ENCODE measurements at regions not wholly inside any gene's neighbourhood (a gene's known extent, or its start where the extent isn't known, plus 50 kb on each side); places are given as distances from the start of the nearest gene placed in this dataset.
"Not testable (repeated sequence)": the region's sequence is repeated elsewhere in the genome, so short reads cannot be mapped to it uniquely, and the experiment has no call there.

- no peak for DNase-seq (ENCODE audit: low read depth)
- no peak overlapping the region for H3K4me3 ChIP-seq (ENCODE audit: low read depth, low read length)
- no peak for TF ChIP-seq CTCF (IDR thresholded peaks at IDR 0.05; ENCODE audit: insufficient read depth, low read length)
These were observed 493.7 kb downstream of the MAGEE1 start for GRCh38 chrX:76921176-76921575.

GRCh38 chrX:76922100-76922499 lies 494.6 kb downstream of the MAGEE1 start:
- no peak overlapping the region for H3K4me3 ChIP-seq (ENCODE audit: low read depth, low read length)
- DNase-seq (ENCODE audit: low read depth), result no peak
- TF ChIP-seq CTCF (IDR thresholded peaks at IDR 0.05; ENCODE audit: insufficient read depth, low read length), result no peak

GRCh38 chrX:76924616-76925015 lies 497.1 kb downstream of the MAGEE1 start:
- not testable (repeated sequence) for DNase-seq (ENCODE audit: low read depth); H3K4me3 ChIP-seq (ENCODE audit: low read depth, low read length)

GRCh38 chrX:76931518-76931917 lies 504.0 kb downstream of the MAGEE1 start:
- TF ChIP-seq CTCF (IDR thresholded peaks at IDR 0.05; ENCODE audit: insufficient read depth, low read length), result no peak
- H3K4me3 ChIP-seq (ENCODE audit: low read depth, low read length), result no peak overlapping the region
- no peak for DNase-seq (ENCODE audit: low read depth)

- no peak overlapping the region for H3K4me3 ChIP-seq (ENCODE audit: low read depth, low read length)
- no peak for DNase-seq (ENCODE audit: low read depth)
- TF ChIP-seq CTCF (IDR thresholded peaks at IDR 0.05; ENCODE audit: insufficient read depth, low read length), result no peak
These were observed 489.7 kb upstream of the FGF16 start for GRCh38 chrX:76957485-76957884.

- no peak for DNase-seq (ENCODE audit: low read depth)
- H3K4me3 ChIP-seq (ENCODE audit: low read depth, low read length), result no peak overlapping the region
- no peak for TF ChIP-seq CTCF (IDR thresholded peaks at IDR 0.05; ENCODE audit: insufficient read depth, low read length)
These were observed 475.5 kb upstream of the FGF16 start for GRCh38 chrX:76971393-76972376.

GRCh38 chrX:76977452-76977851 lies 469.7 kb upstream of the FGF16 start:
- DNase-seq (ENCODE audit: low read depth), result no peak
- H3K4me3 ChIP-seq (ENCODE audit: low read depth, low read length), result no peak overlapping the region
- TF ChIP-seq CTCF (IDR thresholded peaks at IDR 0.05; ENCODE audit: insufficient read depth, low read length), result no peak
